IPS-15b (cell line): ENCODE measurements at regions not wholly inside any gene's neighbourhood (a gene's known extent, or its start where the extent isn't known, plus 50 kb on each side); places are given as distances from the start of the nearest gene placed in this dataset.

Experiments used
- H3K27me3 ChIP-seq: one replicate; pipeline ENCODE4 v1.6.1; 2013; ENCODE audit warnings: low read length; ENCODE audit not compliant: control insufficient read depth, insufficient read depth
- H3K36me3 ChIP-seq: one replicate; pipeline ENCODE4 v1.6.1; 2013; ENCODE audit warnings: low read length; ENCODE audit not compliant: control insufficient read depth, insufficient read depth
- H3K4me1 ChIP-seq: one replicate; pipeline ENCODE4 v1.6.1; 2013; ENCODE audit warnings: mild to moderate bottlenecking, low read length; ENCODE audit not compliant: control insufficient read depth, insufficient read depth
- H3K4me3 ChIP-seq: one replicate; pipeline ENCODE4 v1.5.1; 2013; ENCODE audit warnings: low read depth, low read length
- H3K9ac ChIP-seq: one replicate; pipeline ENCODE4 v1.6.1; 2013; ENCODE audit warnings: low read depth, mild to moderate bottlenecking, low read length
- H3K9me3 ChIP-seq: one replicate; pipeline ENCODE4 v1.6.1; 2013; ENCODE audit warnings: mild to moderate bottlenecking, low read length; ENCODE audit not compliant: control insufficient read depth, insufficient read depth

- H3K4me1 ChIP-seq: no peaks in the 10 kb centered on the region
- no peaks in the 10 kb centered on the region for H3K27me3 ChIP-seq
- no peak overlapping the region for H3K4me3 ChIP-seq
- H3K9me3 ChIP-seq: no peaks in the 10 kb centered on the region
- H3K9ac ChIP-seq: no peak overlapping the region
- H3K36me3 ChIP-seq: no peaks in the 10 kb centered on the region
These were observed 523.5 kb upstream of the LRRC4C start for GRCh38 chr11:41982975-41983374.

- no peaks in the 10 kb centered on the region for H3K9me3 ChIP-seq
- H3K36me3 ChIP-seq: no peaks in the 10 kb centered on the region
- no peak overlapping the region for H3K9ac ChIP-seq
- no peaks in the 10 kb centered on the region for H3K4me1 ChIP-seq
- no peaks in the 10 kb centered on the region for H3K27me3 ChIP-seq
- H3K4me3 ChIP-seq: no peak overlapping the region
These were observed 524.0 kb upstream of the LRRC4C start for GRCh38 chr11:41983475-41983874.

- Histone ChIP-seq H3K27me3 (no peaks in the 10 kb centered on the region), H3K4me3 (no peak overlapping the region), H3K4me1 (no peaks in the 10 kb centered on the region), H3K9ac (no peak overlapping the region), H3K36me3 (no peaks in the 10 kb centered on the region), H3K9me3 (no peaks in the 10 kb centered on the region)
These were observed 524.6 kb upstream of the LRRC4C start for GRCh38 chr11:41984023-41984422.

GRCh38 chr11:41985799-41986198 is 526.3 kb upstream of the LRRC4C start:
- no peaks in the 10 kb centered on the region for H3K4me1 ChIP-seq
- no peaks in the 10 kb centered on the region for H3K9me3 ChIP-seq
- no peaks in the 10 kb centered on the region for H3K27me3 ChIP-seq
- H3K9ac ChIP-seq: no peak overlapping the region
- H3K36me3 ChIP-seq: no peaks in the 10 kb centered on the region
- H3K4me3 ChIP-seq: no peak overlapping the region

- Histone ChIP-seq H3K4me1 (no peaks in the 10 kb centered on the region), H3K4me3 (no peak overlapping the region), H3K27me3 (no peaks in the 10 kb centered on the region), H3K9me3 (no peaks in the 10 kb centered on the region), H3K36me3 (no peaks in the 10 kb centered on the region), H3K9ac (no peak overlapping the region)
These were observed 529.6 kb upstream of the LRRC4C start for GRCh38 chr11:41988951-41989572.

GRCh38 chr11:41989823-41990380 is 530.5 kb upstream of the LRRC4C start:
- H3K27me3 ChIP-seq: no peaks in the 10 kb centered on the region
- H3K4me3 ChIP-seq: no peak overlapping the region
- no peaks in the 10 kb centered on the region for H3K36me3 ChIP-seq
- no peaks in the 10 kb centered on the region for H3K9me3 ChIP-seq
- H3K9ac ChIP-seq: no peak overlapping the region
- H3K4me1 ChIP-seq: no peaks in the 10 kb centered on the region

GRCh38 chr11:41996533-41996932 is 537.1 kb upstream of the LRRC4C start:
- Histone ChIP-seq H3K27me3 (no peaks in the 10 kb centered on the region), H3K4me3 (no peak overlapping the region), H3K4me1 (no peaks in the 10 kb centered on the region), H3K36me3 (no peaks in the 10 kb centered on the region), H3K9ac (no peak overlapping the region), H3K9me3 (no peaks in the 10 kb centered on the region)

GRCh38 chr11:41997844-41998401 is 538.5 kb upstream of the LRRC4C start:
- Histone ChIP-seq H3K4me3 (no peak overlapping the region), H3K4me1 (no peaks in the 10 kb centered on the region), H3K36me3 (no peaks in the 10 kb centered on the region), H3K27me3 (no peaks in the 10 kb centered on the region), H3K9me3 (no peaks in the 10 kb centered on the region), H3K9ac (no peak overlapping the region)

- Histone ChIP-seq H3K9ac (no peak overlapping the region), H3K27me3 (no peaks in the 10 kb centered on the region), H3K36me3 (no peaks in the 10 kb centered on the region), H3K9me3 (no peaks in the 10 kb centered on the region), H3K4me3 (no peak overlapping the region), H3K4me1 (no peaks in the 10 kb centered on the region)
These were observed 539.6 kb upstream of the LRRC4C start for GRCh38 chr11:41999066-41999465.

- H3K9me3 ChIP-seq: no peaks in the 10 kb centered on the region
- no peak overlapping the region for H3K4me3 ChIP-seq
- no peaks in the 10 kb centered on the region for H3K4me1 ChIP-seq
- H3K36me3 ChIP-seq: no peaks in the 10 kb centered on the region
- H3K27me3 ChIP-seq: no peaks in the 10 kb centered on the region
- no peak overlapping the region for H3K9ac ChIP-seq
These were observed 544.3 kb upstream of the LRRC4C start for GRCh38 chr11:42003801-42004200.

- H3K9ac ChIP-seq: no peak overlapping the region
- no peaks in the 10 kb centered on the region for H3K9me3 ChIP-seq
- no peaks in the 10 kb centered on the region for H3K36me3 ChIP-seq
These were observed 547.3 kb upstream of the LRRC4C start for GRCh38 chr11:42006766-42007165.

GRCh38 chr11:42012271-42012670 is 552.8 kb upstream of the LRRC4C start:
- no peaks in the 10 kb centered on the region for H3K4me1 ChIP-seq
- no peak overlapping the region for H3K9ac ChIP-seq
- no peaks in the 10 kb centered on the region for H3K9me3 ChIP-seq
- no peak overlapping the region for H3K4me3 ChIP-seq
- H3K36me3 ChIP-seq: no peaks in the 10 kb centered on the region
- no peaks in the 10 kb centered on the region for H3K27me3 ChIP-seq

More at GRCh38 chr11:42006766-42007165, 547.3 kb upstream of the LRRC4C start:
- Histone ChIP-seq H3K4me3 (no peak overlapping the region), H3K4me1 (no peaks in the 10 kb centered on the region), H3K27me3 (no peaks in the 10 kb centered on the region)
